ENCODE measurements at regions not wholly inside any gene's neighbourhood (a gene's known extent, or its start where the extent isn't known, plus 50 kb on each side); places are given as distances from the start of the nearest gene placed in this dataset.
"Not testable (repeated sequence)": the region's sequence is repeated elsewhere in the genome, so short reads cannot be mapped to it uniquely, and the experiment has no call there.

DNA sequence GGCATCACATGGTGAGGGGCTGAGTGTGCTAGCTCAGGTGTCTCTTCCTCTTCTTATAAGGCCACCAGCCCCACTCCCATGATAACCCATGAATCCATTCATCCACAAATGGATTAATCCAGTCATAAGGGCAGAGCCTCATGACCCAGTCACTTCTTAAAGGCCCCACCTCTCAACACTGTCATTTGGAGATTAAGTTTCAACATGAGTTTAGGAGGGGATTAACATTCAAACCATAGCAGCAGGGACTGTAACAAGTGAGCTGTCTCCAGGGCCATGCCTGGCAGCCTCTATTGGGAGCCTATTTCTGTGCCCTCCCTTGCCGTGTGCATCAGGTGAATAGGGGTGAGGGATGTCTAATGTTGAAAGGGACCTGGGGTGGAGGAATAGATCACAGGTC is 77.5 kb downstream of the CHRD start:
- H3K4me1 ChIP-seq: no peaks in the 10 kb centered on the region
- no peaks in the 10 kb centered on the region for H3K9me3 ChIP-seq
- H3K36me3 ChIP-seq: no peaks in the 10 kb centered on the region
- H3K27ac ChIP-seq: no peak overlapping the region
- no peak for TF ChIP-seq POLR2A (IDR thresholded peaks at IDR 0.05)
- TF ChIP-seq, protein P1, sequence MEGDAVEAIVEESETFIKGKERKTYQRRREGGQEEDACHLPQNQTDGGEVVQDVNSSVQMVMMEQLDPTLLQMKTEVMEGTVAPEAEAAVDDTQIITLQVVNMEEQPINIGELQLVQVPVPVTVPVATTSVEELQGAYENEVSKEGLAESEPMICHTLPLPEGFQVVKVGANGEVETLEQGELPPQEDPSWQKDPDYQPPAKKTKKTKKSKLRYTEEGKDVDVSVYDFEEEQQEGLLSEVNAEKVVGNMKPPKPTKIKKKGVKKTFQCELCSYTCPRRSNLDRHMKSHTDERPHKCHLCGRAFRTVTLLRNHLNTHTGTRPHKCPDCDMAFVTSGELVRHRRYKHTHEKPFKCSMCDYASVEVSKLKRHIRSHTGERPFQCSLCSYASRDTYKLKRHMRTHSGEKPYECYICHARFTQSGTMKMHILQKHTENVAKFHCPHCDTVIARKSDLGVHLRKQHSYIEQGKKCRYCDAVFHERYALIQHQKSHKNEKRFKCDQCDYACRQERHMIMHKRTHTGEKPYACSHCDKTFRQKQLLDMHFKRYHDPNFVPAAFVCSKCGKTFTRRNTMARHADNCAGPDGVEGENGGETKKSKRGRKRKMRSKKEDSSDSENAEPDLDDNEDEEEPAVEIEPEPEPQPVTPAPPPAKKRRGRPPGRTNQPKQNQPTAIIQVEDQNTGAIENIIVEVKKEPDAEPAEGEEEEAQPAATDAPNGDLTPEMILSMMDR (IDR thresholded peaks at IDR 0.05): no peak
- 93 to 95% methylated on average over 1 of the region's 1 CpG for WGBS, 2 donors
- no peak for DNase-seq
- no peaks in the 10 kb centered on the region for H3K27me3 ChIP-seq
- intact Hi-C loops (cut with DNase I): no loop called here
- no peak overlapping the region for H3K4me3 ChIP-seq (replicated peaks in 1 of 3)

DNA sequence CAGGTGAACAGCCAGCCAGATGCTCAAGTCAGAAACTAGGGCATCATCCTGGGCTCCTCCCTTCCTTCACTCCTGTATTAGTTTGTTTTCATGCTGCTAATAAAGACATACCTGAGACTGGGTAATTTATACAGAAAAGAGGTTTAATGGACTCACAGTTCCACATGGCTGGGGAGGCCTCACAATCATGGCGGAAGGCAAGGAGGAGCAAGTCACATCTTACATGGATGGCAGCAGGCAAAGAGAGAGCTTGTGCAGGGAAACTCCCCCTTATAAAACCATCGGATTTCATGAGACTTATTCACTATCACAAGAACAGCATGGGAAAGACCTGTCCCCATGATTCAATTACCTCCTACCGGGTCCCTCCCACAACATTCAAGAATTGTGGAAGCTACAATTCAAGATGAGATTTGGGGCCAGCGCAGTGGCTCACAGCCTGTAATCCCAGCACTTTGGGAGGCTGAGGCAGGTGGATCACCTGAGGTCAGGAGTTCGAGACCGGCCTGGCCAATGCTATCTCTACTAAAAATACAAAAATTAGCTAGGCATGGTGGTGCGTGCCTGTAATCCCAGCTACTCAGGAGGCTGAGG is 78.0 kb downstream of the CHRD start:
- H3K36me3 ChIP-seq; H3K4me3 ChIP-seq (replicated peaks in 1 of 3); DNase-seq; intact Hi-C loops (cut with DNase I); H3K27ac ChIP-seq; H3K27me3 ChIP-seq; H3K9me3 ChIP-seq; H3K4me1 ChIP-seq: not testable (repeated sequence)
- 94 to 97% methylated on average over 7 of the region's 7 CpGs for WGBS, 2 donors

DNA sequence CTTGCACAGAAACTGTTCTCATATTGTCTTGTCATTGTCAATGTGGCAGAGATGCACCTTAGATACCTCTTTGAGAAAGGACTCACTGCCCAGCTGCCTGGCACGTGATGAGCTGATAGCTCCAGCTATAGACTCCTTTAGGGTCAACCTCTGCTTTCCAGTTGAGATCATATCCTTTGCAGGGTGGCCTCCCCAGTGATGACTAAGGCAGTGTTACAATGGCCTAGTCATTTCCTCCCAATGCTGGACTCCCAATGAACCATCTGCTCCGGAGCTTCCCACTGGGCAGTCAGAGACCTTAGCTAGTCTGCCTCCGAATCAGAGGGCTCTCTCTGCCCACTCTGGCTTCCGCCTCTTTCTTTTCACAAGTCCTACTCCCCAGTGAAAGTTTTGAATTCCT is 79.5 kb downstream of the CHRD start:
- H3K27me3 ChIP-seq: no peaks in the 10 kb centered on the region

DNA sequence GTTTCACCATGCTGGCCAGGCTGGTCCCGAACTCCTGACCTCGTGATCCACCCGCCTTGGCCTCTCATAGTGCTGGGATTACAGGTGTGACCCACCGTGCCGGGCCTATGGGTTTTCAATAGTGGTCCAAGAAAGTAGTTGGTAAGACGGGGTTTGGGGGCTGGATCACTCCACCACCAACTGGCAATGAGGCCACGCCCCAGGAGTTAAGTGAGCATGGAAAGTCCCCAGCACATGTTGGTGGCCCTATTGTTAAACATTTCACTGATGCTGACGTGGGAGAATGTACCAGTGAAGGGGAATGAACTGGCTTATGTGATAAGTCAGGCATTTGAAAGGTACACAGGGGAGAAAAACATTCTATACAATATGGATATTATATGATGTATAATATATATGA is 80.4 kb downstream of the CHRD start:
- Histone ChIP-seq H3K4me1 (no peaks in the 10 kb centered on the region), H3K4me3 (replicated peaks in 1 of 3) (no peak overlapping the region), H3K36me3 (no peaks in the 10 kb centered on the region), H3K9me3 (no peaks in the 10 kb centered on the region), H3K27me3 (no peaks in the 10 kb centered on the region), H3K27ac (no peak overlapping the region)
- TF ChIP-seq POLR2A (IDR thresholded peaks at IDR 0.05): no peak
- TF ChIP-seq, protein P1 (IDR thresholded peaks at IDR 0.05): no peak
- 88 to 91% methylated on average over 8 of the region's 8 CpGs for WGBS, 2 donors
- no peak for DNase-seq
- intact Hi-C loops (cut with DNase I): no loop called here

More for the DNA sequence above, 79.5 kb downstream of the CHRD start:
- no peak overlapping the region for H3K4me3 ChIP-seq (replicated peaks in 1 of 3)
- no peak overlapping the region for H3K27ac ChIP-seq
- no peak for DNase-seq
- no peaks in the 10 kb centered on the region for H3K4me1 ChIP-seq
- H3K9me3 ChIP-seq: no peaks in the 10 kb centered on the region
- intact Hi-C loops (cut with DNase I): no loop called here
- H3K36me3 ChIP-seq: no peaks in the 10 kb centered on the region
- WGBS, 2 donors: 57 to 80% methylated on average over 4 of the region's 4 CpGs
- TF ChIP-seq, protein P1 (IDR thresholded peaks at IDR 0.05): no peak
- TF ChIP-seq POLR2A (IDR thresholded peaks at IDR 0.05): no peak

DNA sequence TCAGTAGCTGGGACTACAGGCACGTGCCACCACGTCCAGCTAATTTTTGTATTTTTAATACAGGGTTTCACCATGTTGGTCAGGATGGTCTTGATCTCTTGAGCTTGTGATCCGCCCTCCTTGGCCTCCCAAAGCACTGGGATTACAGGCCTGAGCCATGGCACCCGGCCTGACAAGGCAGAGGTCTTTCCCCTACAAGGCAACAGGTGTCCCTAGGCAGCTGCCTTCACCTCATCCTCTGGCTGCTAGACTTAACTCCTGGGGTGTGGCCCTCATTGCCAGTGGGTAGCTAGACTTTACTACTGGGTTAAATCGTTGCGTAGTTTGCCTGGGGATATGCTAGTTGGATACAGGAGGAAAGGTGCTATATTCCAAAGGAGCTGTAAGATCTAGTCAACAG is 81.4 kb downstream of the CHRD start:
- Histone ChIP-seq H3K27me3 (no peaks in the 10 kb centered on the region), H3K4me3 (replicated peaks in 1 of 3) (no peak overlapping the region), H3K27ac (no peak overlapping the region), H3K36me3 (no peaks in the 10 kb centered on the region), H3K4me1 (no peaks in the 10 kb centered on the region), H3K9me3 (no peaks in the 10 kb centered on the region)
- TF ChIP-seq POLR2A (IDR thresholded peaks at IDR 0.05): no peak
- TF ChIP-seq, protein P1 (IDR thresholded peaks at IDR 0.05): no peak
- intact Hi-C loops (cut with DNase I): no loop called here
- DNase-seq: no peak
- 84 to 90% methylated on average over 3 to 6 of the region's 6 CpGs for WGBS, 2 donors

Measured in thyroid gland (tissue), 4 donors.